Loucy (cell line): ENCODE measurements at regions not wholly inside any gene's neighbourhood (a gene's known extent, or its start where the extent isn't known, plus 50 kb on each side); places are given as distances from the start of the nearest gene placed in this dataset.

Experiments used
- CTCF ChIP-seq: fragments of 200-600 bp; sonication (generic); conservative IDR thresholded peaks from 2 replicates; pipeline ENCODE4 v1.5.1; 2014; ENCODE audit warnings: mild to moderate bottlenecking, antibody characterized with exemption, low read length
- EZH2phosphoT487 ChIP-seq: fragments of 200-600 bp; IDR thresholded peaks from 2 replicates; pipeline ENCODE4 v1.6.1; 2018; ENCODE audit warnings: antibody characterized with exemption, mild to moderate bottlenecking, moderate library complexity, borderline replicate concordance

GRCh38 chr2:100675855-100676254 lies 113.1 kb downstream of the PDCL3 start:
- TF ChIP-seq CTCF (no peak), EZH2phosphoT487 (no peak)
